ENCODE measurements at regions not wholly inside any gene's neighbourhood (a gene's known extent, or its start where the extent isn't known, plus 50 kb on each side); places are given as distances from the start of the nearest gene placed in this dataset.

DNA sequence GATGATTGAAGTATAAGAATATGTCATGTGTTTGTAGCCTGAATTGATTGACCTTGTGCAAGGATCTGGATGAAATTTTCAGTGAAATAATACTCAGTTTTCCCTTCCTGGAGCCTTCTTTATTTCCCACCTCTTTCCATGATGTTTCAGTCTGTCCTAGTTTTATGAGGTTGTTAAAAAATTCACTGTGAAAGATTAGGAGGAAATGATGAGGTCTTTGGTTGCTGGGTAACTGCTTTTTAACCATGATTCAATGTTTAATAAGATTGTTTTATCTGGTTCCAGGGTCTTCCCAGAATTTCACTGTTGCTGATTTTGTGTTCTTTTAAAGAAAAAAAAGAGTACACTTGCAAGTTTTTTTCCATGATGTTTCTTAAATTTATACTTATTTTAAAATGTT is 221.5 kb downstream of the MBL2 start:
- no peak overlapping the region for H2BK20ac ChIP-seq (ENCODE audit: low read depth, low read length, poor library complexity, severe bottlenecking)
- no peak overlapping the region for H2BK12ac ChIP-seq (ENCODE audit: insufficient read length, low read depth, low read length)
- no peaks in the 10 kb centered on the region for H3K9me3 ChIP-seq (ENCODE audit: control insufficient read depth, low read depth, low read length)
- no peak overlapping the region for H2AK5ac ChIP-seq (ENCODE audit: insufficient read length, low read length)
- H3K27ac ChIP-seq (ENCODE audit: insufficient read length, low read depth, low read length): no peak overlapping the region
- no peaks in the 10 kb centered on the region for H4K20me1 ChIP-seq (ENCODE audit: control insufficient read depth, insufficient read depth, insufficient read length)
- H4K91ac ChIP-seq (ENCODE audit: insufficient read length, low read depth, low read length): no peak overlapping the region
- H3K56ac ChIP-seq (ENCODE audit: insufficient read length, low read depth, low read length): no peak overlapping the region
- Mint-ChIP-seq H3K4me3 (no peak overlapping the region), H3K36me3 (ENCODE audit: insufficient read depth in 1 of 3, low read depth in 3 of 3) (no peaks in the 10 kb centered on the region; a peak in 1 of 7 replicates), H3K4me1 (peaks cover 0 to 2% of the 10 kb centered on the region in 2 experiments; a peak in 2 of 4 replicates), H3K9me3 (peaks cover 5 to 7% of the 10 kb centered on the region in 2 experiments; a peak in 4 of 5 replicates), H3K27ac (no peak overlapping the region), H3K27me3 (ENCODE audit: low read depth) (no peaks in the 10 kb centered on the region)
- no peaks in the 10 kb centered on the region for H3K79me2 ChIP-seq (ENCODE audit: insufficient read depth, low read length)
- H3K18ac ChIP-seq (ENCODE audit: insufficient read length, low read depth, low read length): no peak overlapping the region
- no peaks in the 10 kb centered on the region for H3K4me1 ChIP-seq (ENCODE audit: insufficient read depth, low read length)
- no peak overlapping the region for H3K4ac ChIP-seq (ENCODE audit: low read depth, low read length)
- H2BK120ac ChIP-seq (ENCODE audit: low read depth, low read length, poor library complexity, severe bottlenecking): no peak overlapping the region
- no peak overlapping the region for H2BK15ac ChIP-seq (ENCODE audit: low read depth, low read length)
- DNase-seq: no peak
- no peaks in the 10 kb centered on the region for H3K23me2 ChIP-seq (ENCODE audit: insufficient read length, low read depth, low read length, poor library complexity, severe bottlenecking)
- H2AFZ ChIP-seq (ENCODE audit: low read length): no peak overlapping the region
- no peak overlapping the region for H2BK5ac ChIP-seq (ENCODE audit: insufficient read length, low read length)
- no peak overlapping the region for H3K9ac ChIP-seq (ENCODE audit: extremely low read depth, insufficient read length, low read length)
- H3K23ac ChIP-seq (ENCODE audit: insufficient read length, low read depth, low read length): no peak overlapping the region
- no peak overlapping the region for H3K4me2 ChIP-seq (ENCODE audit: insufficient read depth, insufficient read length, low read length)
- H4K5ac ChIP-seq (ENCODE audit: insufficient read length, low read depth, low read length): no peak overlapping the region
- TF ChIP-seq, protein P1, sequence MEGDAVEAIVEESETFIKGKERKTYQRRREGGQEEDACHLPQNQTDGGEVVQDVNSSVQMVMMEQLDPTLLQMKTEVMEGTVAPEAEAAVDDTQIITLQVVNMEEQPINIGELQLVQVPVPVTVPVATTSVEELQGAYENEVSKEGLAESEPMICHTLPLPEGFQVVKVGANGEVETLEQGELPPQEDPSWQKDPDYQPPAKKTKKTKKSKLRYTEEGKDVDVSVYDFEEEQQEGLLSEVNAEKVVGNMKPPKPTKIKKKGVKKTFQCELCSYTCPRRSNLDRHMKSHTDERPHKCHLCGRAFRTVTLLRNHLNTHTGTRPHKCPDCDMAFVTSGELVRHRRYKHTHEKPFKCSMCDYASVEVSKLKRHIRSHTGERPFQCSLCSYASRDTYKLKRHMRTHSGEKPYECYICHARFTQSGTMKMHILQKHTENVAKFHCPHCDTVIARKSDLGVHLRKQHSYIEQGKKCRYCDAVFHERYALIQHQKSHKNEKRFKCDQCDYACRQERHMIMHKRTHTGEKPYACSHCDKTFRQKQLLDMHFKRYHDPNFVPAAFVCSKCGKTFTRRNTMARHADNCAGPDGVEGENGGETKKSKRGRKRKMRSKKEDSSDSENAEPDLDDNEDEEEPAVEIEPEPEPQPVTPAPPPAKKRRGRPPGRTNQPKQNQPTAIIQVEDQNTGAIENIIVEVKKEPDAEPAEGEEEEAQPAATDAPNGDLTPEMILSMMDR (conservative IDR thresholded peaks at IDR 0.05): no peak
- H3T11ph ChIP-seq (ENCODE audit: low read length): no peak overlapping the region
- no peaks in the 10 kb centered on the region for H3K27me3 ChIP-seq (ENCODE audit: insufficient read depth, low read length)
- no peak overlapping the region for H3K14ac ChIP-seq (ENCODE audit: insufficient read depth, low read length)
- H4K8ac ChIP-seq (replicated peaks; ENCODE audit: insufficient read length, low read depth, low read length): no peak overlapping the region
- H3K79me1 ChIP-seq (ENCODE audit: insufficient read depth, low read depth, low read length, poor library complexity, severe bottlenecking): no peaks in the 10 kb centered on the region
